NOMO-1 treated with DMSO at 0.1 percent for 48 hours (cell line): ENCODE measurements at regions not wholly inside any gene's neighbourhood (a gene's known extent, or its start where the extent isn't known, plus 50 kb on each side); places are given as distances from the start of the nearest gene placed in this dataset.

ENCODE experiments used
- DNase-seq: peaks from one replicate; lab custom pipeline; 2025; ENCODE audit not compliant: unreplicated experiment; lab: John Stamatoyannopoulos, UW

DNA sequence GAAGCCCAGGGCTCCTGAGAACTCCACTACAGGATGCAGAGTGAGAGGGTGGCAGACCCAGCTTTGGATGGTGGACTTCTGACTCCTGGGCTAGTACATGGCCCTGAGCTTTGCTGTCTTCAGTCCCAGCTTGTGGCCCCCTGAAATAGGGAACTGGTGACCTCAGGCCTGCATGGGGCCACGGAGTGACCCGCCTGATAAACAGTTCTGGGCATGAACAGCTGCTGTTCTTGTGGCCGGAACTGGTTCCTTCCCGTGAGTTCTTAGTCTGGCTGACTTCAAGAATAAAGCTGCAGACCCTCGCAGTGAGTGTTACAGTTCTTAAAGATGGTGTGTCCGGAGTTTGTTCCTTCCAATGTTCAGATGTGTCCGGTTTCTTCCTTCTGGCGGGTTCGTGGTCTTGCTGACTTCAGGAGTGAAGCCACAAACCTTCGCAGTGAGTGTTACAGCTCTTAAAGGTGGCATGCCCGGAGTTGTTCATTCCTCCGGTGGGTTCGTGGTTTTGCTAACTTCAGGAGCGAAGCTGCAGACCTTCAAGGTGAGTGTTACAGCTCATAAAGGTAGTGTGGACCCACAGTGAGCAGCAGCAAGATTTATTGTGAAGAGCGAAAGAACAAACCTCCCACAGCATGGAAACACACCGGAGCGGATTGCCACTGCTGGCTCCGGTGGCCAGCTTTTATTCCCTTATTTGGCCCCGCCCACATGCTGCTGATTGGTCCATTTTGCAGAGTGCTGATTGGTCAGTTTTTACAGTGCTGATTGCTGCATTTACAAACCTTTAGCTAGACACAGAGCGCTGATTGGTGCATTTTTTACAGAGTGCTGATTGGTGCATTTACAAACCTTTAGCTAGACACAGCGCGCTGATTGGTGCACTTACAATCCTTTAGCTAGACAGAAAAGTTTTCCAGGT is 268.0 kb downstream of the ZEB1 start:
- peak; percentile 21 for DNase-seq

GRCh38 chr10:31584876-31585275 is 265.9 kb downstream of the ZEB1 start:
- no peak for DNase-seq

GRCh38 chr10:31584098-31584631 is 265.1 kb downstream of the ZEB1 start:
- DNase-seq, result no peak

GRCh38 chr10:31583293-31583692 is 264.3 kb downstream of the ZEB1 start:
- DNase-seq, result no peak

DNA sequence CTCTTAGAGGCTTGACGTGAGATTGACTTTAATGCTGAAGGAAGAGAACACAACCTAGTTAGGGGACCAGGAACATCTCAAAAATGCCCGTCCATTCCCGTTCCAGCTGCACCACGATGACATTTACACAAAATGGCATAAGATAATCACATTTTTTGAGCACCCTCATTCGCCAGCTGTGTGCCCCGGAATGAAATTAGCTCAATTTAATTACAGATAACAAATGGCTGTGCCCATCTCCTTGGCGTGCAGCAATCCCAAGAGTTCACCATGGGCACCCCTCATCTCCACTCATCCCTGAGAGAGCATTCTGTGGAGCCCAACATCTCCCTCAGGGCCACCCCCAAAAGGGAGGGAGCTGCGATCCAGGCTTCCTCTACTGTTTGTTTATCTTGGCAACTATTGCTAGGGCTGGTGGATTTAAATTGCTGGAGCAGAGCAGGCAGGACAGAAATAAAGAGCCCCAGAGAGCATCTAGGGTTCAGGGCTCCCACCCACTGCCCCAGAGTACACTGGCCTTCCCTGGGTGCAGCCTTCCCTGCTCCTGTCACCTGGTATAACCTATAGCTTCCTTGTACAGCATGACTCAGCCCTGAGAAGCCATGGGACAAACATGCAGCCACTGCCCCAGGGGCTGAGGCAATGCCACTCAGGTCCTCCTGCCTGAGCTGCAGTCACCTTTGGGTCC is 263.5 kb downstream of the ZEB1 start:
- peak; percentile 33 for DNase-seq

DNA sequence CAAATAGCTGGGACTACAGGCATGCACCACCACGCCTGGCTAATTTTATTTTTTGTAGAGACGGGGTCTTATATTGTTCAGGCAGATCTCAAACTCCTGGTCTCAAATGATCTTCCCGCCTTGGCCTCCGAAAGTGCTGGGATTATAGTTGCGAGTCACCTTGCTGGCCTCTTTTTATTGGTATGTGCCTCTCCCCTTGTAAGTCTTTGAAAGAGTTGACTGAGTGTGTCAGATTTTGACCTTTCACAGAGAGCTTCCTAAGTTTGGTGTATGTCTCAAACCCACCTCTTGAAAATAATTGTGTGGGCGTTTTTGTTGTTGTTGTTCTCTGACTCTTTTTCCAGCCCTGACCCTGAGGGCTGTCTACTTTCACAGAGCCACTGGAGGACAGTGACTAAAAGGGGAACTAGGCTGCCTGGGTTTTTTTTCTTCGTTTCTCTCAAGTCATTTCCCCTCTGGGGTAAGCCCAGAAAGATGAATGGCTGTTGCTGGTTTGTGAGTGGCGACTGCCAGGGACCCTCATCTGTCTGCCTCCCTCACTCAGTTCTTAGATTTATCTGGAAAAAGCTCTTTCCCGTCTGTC is 262.8 kb downstream of the ZEB1 start:
- peak; percentile 82 for DNase-seq

DNA sequence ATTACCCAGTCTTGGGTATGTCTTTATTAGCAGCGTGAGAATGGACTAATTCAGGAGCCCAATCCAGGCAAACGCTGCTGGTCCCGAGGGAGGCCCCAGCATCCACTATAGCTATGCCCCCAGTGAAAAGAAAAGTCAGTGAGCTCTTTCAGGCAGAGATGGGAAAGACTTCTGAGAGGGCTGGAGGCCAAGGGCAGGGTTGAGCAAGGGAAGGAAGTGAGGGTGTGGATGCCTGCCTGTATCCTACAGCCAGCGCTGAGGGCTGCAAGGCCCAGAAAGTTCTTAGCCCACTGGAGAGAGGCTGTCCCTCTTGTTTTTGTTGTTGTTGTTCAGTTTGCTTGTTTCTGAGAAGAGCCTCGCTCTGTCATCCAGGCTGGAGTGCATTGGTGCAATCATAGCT is 261.6 kb downstream of the ZEB1 start:
- no peak for DNase-seq
